Activated CD8-positive, alpha-beta T cell treated with anti-CD3 and anti-CD28 coated beads for 36 hours (primary cell): ENCODE measurements at regions not wholly inside any gene's neighbourhood (a gene's known extent, or its start where the extent isn't known, plus 50 kb on each side); places are given as distances from the start of the nearest gene placed in this dataset.

Source experiments
- ATAC-seq: fragments of 200-7000 bp; cut with Tn5 transposase; one replicate; pipeline ENCODE4 v1.10.0; 2021; ENCODE audit warnings: mild to moderate bottlenecking, moderate library complexity
- CTCF ChIA-PET: fragments of 350-600 bp; sonication (Branson Sonifier 250); formaldehyde crosslinking; loops from one replicate; lab custom pipeline; 2021; ENCODE audit warnings: antibody characterized with exemption; lab: Charles Lee
- POLR2A ChIA-PET: fragments of 350-600 bp; sonication (Branson Sonifier 250); formaldehyde crosslinking; loops from one replicate; lab custom pipeline; 2021; ENCODE audit warnings: antibody characterized with exemption; lab: Charles Lee
- DNase-seq: peaks from one replicate; pipeline ENCODE4 v3.0.0-alpha.2; 2020
- H3K27ac Mint-ChIP-seq: one replicate; pipeline ENCODE4 v1.8.0; 2021; ENCODE audit warnings: mild to moderate bottlenecking, mixed read lengths
- H3K27me3 Mint-ChIP-seq: one replicate; pipeline ENCODE4 v1.8.0; 2021; ENCODE audit warnings: mixed read lengths
- H3K36me3 Mint-ChIP-seq: one replicate; pipeline ENCODE4 v1.8.0; 2021; ENCODE audit warnings: low read depth, mixed read lengths
- H3K4me1 Mint-ChIP-seq: one replicate; pipeline ENCODE4 v1.8.0; 2021; ENCODE audit warnings: low read depth, mixed read lengths
- H3K4me3 Mint-ChIP-seq: one replicate; pipeline ENCODE4 v1.8.0; 2021; ENCODE audit warnings: mild to moderate bottlenecking, moderate library complexity, mixed read lengths
- H3K9me3 Mint-ChIP-seq: one replicate; pipeline ENCODE4 v1.8.0; 2021; ENCODE audit warnings: mixed read lengths
- CTCF ChIP-seq: fragments of 200-600 bp; IDR thresholded peaks from one replicate; pipeline ENCODE4 v1.8.0; 2022; ENCODE audit warnings: antibody characterized with exemption, mild to moderate bottlenecking
- intact Hi-C: fragments of 100-400 bp; cut with micrococcal nuclease; formaldehyde crosslinking; loops from one replicate; pipeline ENCODE4 v1.10.0; 2022

DNA sequence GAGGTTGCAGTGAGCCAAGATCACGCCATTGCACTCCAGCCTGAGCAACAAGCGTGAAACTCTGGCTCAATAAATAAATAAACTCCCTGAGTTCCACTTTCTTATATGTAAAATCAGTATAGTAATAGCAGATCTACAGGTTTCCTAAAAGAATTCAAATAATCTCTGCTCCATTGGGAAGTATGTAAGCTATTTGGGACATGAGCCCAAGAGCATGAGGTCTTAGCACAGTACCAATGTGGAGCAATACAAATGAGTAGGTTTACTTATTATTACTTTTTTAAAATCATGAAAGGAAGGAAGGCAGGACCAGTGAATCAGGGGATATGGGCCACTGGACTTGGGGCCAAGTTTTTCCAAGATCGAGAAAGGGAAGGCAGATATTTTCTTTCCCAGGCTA, 216.9 kb upstream of the DIO2 start:
- H3K4me1 Mint-ChIP-seq: no peaks in the 10 kb centered on the region
- H3K27me3 Mint-ChIP-seq: no peaks in the 10 kb centered on the region
- ChIA-PET POLR2A (no interaction called here), CTCF (no interaction called here)
- ATAC-seq (no peak), DNase-seq (no peak)
- no peak overlapping the region for H3K4me3 Mint-ChIP-seq
- H3K36me3 Mint-ChIP-seq: no peaks in the 10 kb centered on the region
- TF ChIP-seq CTCF: no peak
- no peaks in the 10 kb centered on the region for H3K9me3 Mint-ChIP-seq
- H3K27ac Mint-ChIP-seq: no peak overlapping the region
- intact Hi-C loops: no loop called here

DNA sequence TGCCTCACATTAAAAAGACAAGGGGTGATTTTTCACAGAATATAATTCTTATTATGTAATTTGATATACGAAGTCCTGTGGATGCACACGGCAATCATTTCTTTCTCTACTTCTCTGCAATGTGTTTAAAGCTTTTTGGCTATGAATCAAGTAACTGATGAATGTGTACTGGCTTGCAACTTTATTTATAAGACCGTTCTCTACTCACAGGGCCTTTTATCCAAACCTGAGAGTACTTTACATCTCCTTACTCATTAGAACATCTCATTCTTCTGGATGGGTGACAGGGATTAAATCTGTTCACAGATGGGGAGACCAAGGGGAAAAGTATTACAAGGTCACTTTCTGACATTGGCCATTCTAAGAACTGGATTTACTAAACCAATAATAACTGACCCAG, 215.8 kb upstream of the DIO2 start:
- H3K4me3 Mint-ChIP-seq: no peak overlapping the region
- ChIA-PET CTCF (no interaction called here), POLR2A (no interaction called here)
- H3K27ac Mint-ChIP-seq: no peak overlapping the region
- no peaks in the 10 kb centered on the region for H3K4me1 Mint-ChIP-seq
- ATAC-seq (no peak), DNase-seq (no peak)
- intact Hi-C loops: no loop called here
- H3K36me3 Mint-ChIP-seq: no peaks in the 10 kb centered on the region
- H3K9me3 Mint-ChIP-seq: no peaks in the 10 kb centered on the region
- TF ChIP-seq CTCF: no peak
- H3K27me3 Mint-ChIP-seq: no peaks in the 10 kb centered on the region

- intact Hi-C loops: no loop called here
- Mint-ChIP-seq H3K27ac (no peak overlapping the region), H3K9me3 (no peaks in the 10 kb centered on the region), H3K36me3 (no peaks in the 10 kb centered on the region), H3K27me3 (no peaks in the 10 kb centered on the region), H3K4me3 (no peak overlapping the region), H3K4me1 (no peaks in the 10 kb centered on the region)
- DNase-seq: no peak
- no peak for ATAC-seq
- POLR2A ChIA-PET: no interaction called here
- no peak for TF ChIP-seq CTCF
- CTCF ChIA-PET: no interaction called here
Measured at GRCh38 chr14:80426683-80427082, 215.4 kb upstream of the DIO2 start.

DNA sequence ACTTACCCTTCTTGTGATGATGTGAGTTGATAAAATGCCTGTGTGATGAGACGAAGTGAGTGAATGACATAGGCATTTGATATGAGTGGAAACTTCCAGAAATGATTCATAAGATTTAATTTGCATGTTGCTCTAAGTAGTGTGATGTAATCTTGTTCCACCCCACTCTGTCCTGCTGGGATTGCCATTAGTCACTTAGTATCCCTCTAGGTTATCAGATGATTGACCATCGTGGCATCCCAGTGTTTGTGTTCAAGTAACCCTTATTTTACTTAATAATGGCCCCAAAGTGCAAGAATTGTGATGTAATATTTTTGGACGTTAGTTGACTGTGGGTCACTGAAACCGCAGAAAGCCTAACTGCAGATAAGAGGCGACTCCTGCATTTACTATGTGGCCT, 214.4 kb upstream of the DIO2 start:
- CTCF ChIA-PET: no interaction called here
- H3K4me1 Mint-ChIP-seq: no peaks in the 10 kb centered on the region

DNA sequence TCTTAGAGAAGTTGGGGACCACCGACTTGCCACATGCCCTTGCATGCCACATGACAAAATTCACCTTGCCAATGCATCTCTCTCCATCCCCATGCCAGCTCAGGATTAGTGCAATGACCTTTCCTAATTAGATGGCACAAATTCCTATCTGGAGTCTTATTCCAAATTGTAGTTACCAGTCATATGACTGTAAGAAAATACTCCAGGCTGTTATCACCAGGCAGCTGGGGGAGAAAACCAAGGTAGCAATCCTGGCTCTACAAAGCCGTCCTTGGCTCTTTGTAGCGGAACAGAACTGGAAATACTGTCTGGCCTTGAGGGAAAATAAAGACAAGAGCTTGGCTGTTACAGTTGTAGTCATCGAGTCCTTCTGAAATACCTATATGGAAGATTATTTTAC, 208.5 kb upstream of the DIO2 start:
- no peak for TF ChIP-seq CTCF
- Mint-ChIP-seq H3K4me1 (no peaks in the 10 kb centered on the region), H3K36me3 (no peaks in the 10 kb centered on the region), H3K27me3 (no peaks in the 10 kb centered on the region), H3K27ac (no peak overlapping the region), H3K4me3 (no peak overlapping the region), H3K9me3 (no peaks in the 10 kb centered on the region)
- ChIA-PET POLR2A (no interaction called here), CTCF (no interaction called here)
- DNase-seq (no peak), ATAC-seq (no peak)
- intact Hi-C loops: no loop called here

More for the DNA sequence above, 214.4 kb upstream of the DIO2 start:
- no peaks in the 10 kb centered on the region for H3K9me3 Mint-ChIP-seq
- POLR2A ChIA-PET: no interaction called here
- DNase-seq (no peak), ATAC-seq (no peak)
- no peaks in the 10 kb centered on the region for H3K27me3 Mint-ChIP-seq
- no peak for TF ChIP-seq CTCF
- intact Hi-C loops: no loop called here
- H3K27ac Mint-ChIP-seq: no peak overlapping the region
- H3K4me3 Mint-ChIP-seq: no peak overlapping the region
- H3K36me3 Mint-ChIP-seq: no peaks in the 10 kb centered on the region
